NCI-H1092 treated with DMSO at 0.1 percent for 48 hours (cell line): ENCODE measurements at regions not wholly inside any gene's neighbourhood (a gene's known extent, or its start where the extent isn't known, plus 50 kb on each side); places are given as distances from the start of the nearest gene placed in this dataset.
"Not testable (repeated sequence)": the region's sequence is repeated elsewhere in the genome, so short reads cannot be mapped to it uniquely, and the experiment has no call there.

Experiments
- DNase-seq: peaks from one replicate; lab custom pipeline; 2025; lab: John Stamatoyannopoulos, UW

- no peak for DNase-seq
These were observed 110.3 kb upstream of the PRSS16 start for GRCh38 chr6:27136978-27137814.

GRCh38 chr6:27138406-27138805 lies 109.1 kb upstream of the PRSS16 start:
- no peak for DNase-seq

GRCh38 chr6:27138837-27139755 lies 108.4 kb upstream of the PRSS16 start:
- DNase-seq: no peak

- DNase-seq: no peak
These were observed 107.5 kb upstream of the PRSS16 start for GRCh38 chr6:27139756-27140579.

- DNase-seq: no peak
These were observed 106.4 kb upstream of the PRSS16 start for GRCh38 chr6:27140999-27141528.

- no peak for DNase-seq
These were observed 105.9 kb upstream of the PRSS16 start for GRCh38 chr6:27141529-27142015.

GRCh38 chr6:27143020-27143388 lies 104.5 kb upstream of the PRSS16 start:
- not testable (repeated sequence) for DNase-seq

- DNase-seq: no peak
These were observed 104.0 kb upstream of the PRSS16 start for GRCh38 chr6:27143474-27144026.

GRCh38 chr6:27144740-27145079 lies 102.8 kb upstream of the PRSS16 start:
- no peak for DNase-seq

- DNase-seq: peak; percentile 74
These were observed 101.6 kb upstream of the PRSS16 start for GRCh38 chr6:27145731-27146455.

GRCh38 chr6:27146456-27146705 lies 101.1 kb upstream of the PRSS16 start:
- DNase-seq: not testable (repeated sequence)

GRCh38 chr6:27146706-27147505 lies 100.6 kb upstream of the PRSS16 start:
- peak; percentile 98 for DNase-seq

- no peak for DNase-seq
These were observed 99.1 kb upstream of the PRSS16 start for GRCh38 chr6:27148404-27148795.

- DNase-seq: no peak
These were observed 98.4 kb upstream of the PRSS16 start for GRCh38 chr6:27149150-27149549.

GRCh38 chr6:27154696-27155095 lies 92.8 kb upstream of the PRSS16 start:
- no peak for DNase-seq

GRCh38 chr6:27156874-27157458 lies 90.5 kb upstream of the PRSS16 start:
- no peak for DNase-seq

GRCh38 chr6:27157459-27158315 lies 89.8 kb upstream of the PRSS16 start:
- DNase-seq: peak; percentile 39

- no peak for DNase-seq
These were observed 89.2 kb upstream of the PRSS16 start for GRCh38 chr6:27158316-27158643.

- DNase-seq: no peak
These were observed 87.8 kb upstream of the PRSS16 start for GRCh38 chr6:27159725-27160124.
